B cell (primary cell): ENCODE measurements at regions not wholly inside any gene's neighbourhood (a gene's known extent, or its start where the extent isn't known, plus 50 kb on each side); places are given as distances from the start of the nearest gene placed in this dataset.

Experiments used
- ATAC-seq: fragments of 200-7000 bp; cut with Tn5 transposase; one replicate; pipeline ENCODE4 v1.10.0; 2021; ENCODE audit warnings: low read depth, mild to moderate bottlenecking, moderate number of reproducible peaks, moderate library complexity
- CTCF ChIA-PET: fragments of 350-600 bp; sonication (Branson Sonifier 250); formaldehyde crosslinking; loops from one replicate; lab custom pipeline; 2021; ENCODE audit warnings: antibody characterized with exemption, inconsistent platforms; lab: Charles Lee
- POLR2A ChIA-PET: fragments of 350-600 bp; sonication (Branson Sonifier 250); formaldehyde crosslinking; loops from one replicate; lab custom pipeline; 2021; ENCODE audit warnings: antibody characterized with exemption; lab: Charles Lee
- DNase-seq: peaks from one replicate; pipeline ENCODE4 v3.0.0; 2013
- H2AFZ ChIP-seq: 2 replicates; pipeline ENCODE4 v1.6.1; 2012; ENCODE audit warnings: mild to moderate bottlenecking, low read depth, low read length; ENCODE audit not compliant: insufficient read depth, poor library complexity, severe bottlenecking
- H3K27ac ChIP-seq, 2 donors: 1 replicate in 1 of 2; 2 replicates in 1 of 2; pipeline ENCODE4 v1.5.1; 2012 to 2013; ENCODE audit warnings: low read length in 2 of 2, mild to moderate bottlenecking in 2 of 2, moderate library complexity in 1 of 2
- H3K27me3 ChIP-seq, 4 experiments: fragments of 200-600 bp in 1 of 4; sonication (generic) in 1 of 4; replicated peaks in 1 of 4; 1 replicate in 2 of 4; 2 replicates in 2 of 4; pipeline versions ENCODE4 v1.6.1 to v1.7.0; 2013 to 2016; ENCODE audit warnings: low read length in 3 of 4, mild to moderate bottlenecking in 2 of 4, mixed read lengths in 1 of 4, moderate library complexity in 1 of 4; ENCODE audit not compliant: insufficient read depth in 4 of 4, control insufficient read depth in 3 of 4; ENCODE audit errors: control extremely low read depth in 1 of 4
- H3K36me3 ChIP-seq, 2 experiments: replicated peaks in 1 of 2; 1 replicate in 1 of 2; 2 replicates in 1 of 2; pipeline versions ENCODE4 v1.6.1 to v1.7.1; 2013; ENCODE audit warnings: low read length in 1 of 2; ENCODE audit not compliant: insufficient read depth in 2 of 2, control insufficient read depth in 1 of 2; ENCODE audit errors: control extremely low read depth in 1 of 2, extremely low read depth in 1 of 2
- H3K4me1 ChIP-seq, 2 donors: fragments of 200-600 bp in 1 of 2; sonication (generic) in 1 of 2; 1 replicate in 1 of 2; 2 replicates in 1 of 2; pipeline versions ENCODE4 v1.5.1 to v1.6.1; 2013 to 2017; ENCODE audit warnings: low read length in 2 of 2; ENCODE audit not compliant: control insufficient read depth in 2 of 2, insufficient read depth in 2 of 2
- H3K4me2 ChIP-seq: replicated peaks from 2 replicates; pipeline ENCODE3; 2012; ENCODE audit warnings: mild to moderate bottlenecking, low read depth, low read length; ENCODE audit not compliant: poor library complexity, severe bottlenecking
- H3K4me3 ChIP-seq, 5 experiments: fragments of 200-600 bp in 1 of 5; sonication (generic) in 1 of 5; 1 replicate in 3 of 5; 2 replicates in 2 of 5; pipeline versions ENCODE4 v1.5.1 to v1.7.0; 2011 to 2016; ENCODE audit warnings: low read length in 4 of 5, mild to moderate bottlenecking in 4 of 5, low read depth in 2 of 5, control low read depth in 1 of 5, moderate library complexity in 1 of 5; ENCODE audit not compliant: insufficient read depth in 1 of 5; ENCODE audit errors: control extremely low read depth in 1 of 5, extremely low read depth in 1 of 5
- H3K79me2 ChIP-seq: fragments of 200-600 bp; sonication (generic); one replicate; pipeline ENCODE4 v1.6.0; 2016; ENCODE audit warnings: low read length; ENCODE audit not compliant: control insufficient read depth, insufficient read depth
- H3K9ac ChIP-seq: fragments of 200-600 bp; sonication (generic); 2 replicates; pipeline ENCODE4 v1.6.1; 2017; ENCODE audit warnings: mild to moderate bottlenecking, low read length, moderate library complexity
- H3K9me3 ChIP-seq, 3 donors: one replicate each; pipeline versions ENCODE4 v1.6.1 to v1.7.1; 2013; ENCODE audit warnings: low read length in 2 of 3; ENCODE audit not compliant: control insufficient read depth in 2 of 3, insufficient read depth in 1 of 3; ENCODE audit errors: control extremely low read depth in 1 of 3
- H4K20me1 ChIP-seq: 2 replicates; pipeline ENCODE4 v1.6.0; 2012; ENCODE audit warnings: mild to moderate bottlenecking, low read length; ENCODE audit not compliant: insufficient read depth, control insufficient read depth, poor library complexity, severe bottlenecking
- H3K27ac Mint-ChIP-seq: one replicate; pipeline ENCODE4 v1.8.0; 2021; ENCODE audit warnings: mixed read lengths
- H3K27me3 Mint-ChIP-seq: one replicate; pipeline ENCODE4 v1.8.0; 2021; ENCODE audit warnings: mixed read lengths
- H3K4me1 Mint-ChIP-seq: one replicate; pipeline ENCODE4 v1.8.0; 2021; ENCODE audit warnings: mixed read lengths
- H3K4me3 Mint-ChIP-seq: one replicate; pipeline ENCODE4 v1.8.0; 2021; ENCODE audit warnings: mixed read lengths
- H3K9me3 Mint-ChIP-seq: one replicate; pipeline ENCODE4 v1.8.0; 2022; ENCODE audit warnings: mixed read lengths; ENCODE audit not compliant: insufficient read depth
- CTCF ChIP-seq: fragments of 200-600 bp; IDR thresholded peaks from one replicate; pipeline ENCODE4 v1.8.0; 2022; ENCODE audit warnings: antibody characterized with exemption, mild to moderate bottlenecking
- EZH2 ChIP-seq: IDR thresholded peaks from 2 replicates; pipeline ENCODE4 v1.6.1; 2012; ENCODE audit warnings: borderline replicate concordance, low read depth, mild to moderate bottlenecking, moderate library complexity, low read length; ENCODE audit not compliant: insufficient read depth, poor library complexity, severe bottlenecking
- WGBS: methylation state at CpG from one replicate; pipeline ENCODE4 v1.1.5; 2013; ENCODE audit warnings: missing lambda C conversion rate; ENCODE audit not compliant: insufficient coverage; 5-methylcytosine and 5-hydroxymethylcytosine counted together
- intact Hi-C: fragments of 100-400 bp; cut with micrococcal nuclease; formaldehyde crosslinking; loops from one replicate; pipeline ENCODE4 v1.10.0; 2022

- no peak overlapping the region for H3K4me2 ChIP-seq
- Mint-ChIP-seq H3K27me3 (no peaks in the 10 kb centered on the region), H3K9me3 (no peaks in the 10 kb centered on the region), H3K4me3 (no peak overlapping the region), H3K4me1 (no peaks in the 10 kb centered on the region), H3K27ac (no peak overlapping the region)
- H4K20me1 ChIP-seq: no peaks in the 10 kb centered on the region
- ATAC-seq (no peak), DNase-seq (no peak)
- H2AFZ ChIP-seq: no peak overlapping the region
- no peak for TF ChIP-seq CTCF
- TF ChIP-seq EZH2: no peak
- H3K4me3 ChIP-seq: no peak overlapping the region
- H3K4me1 ChIP-seq: no peaks in the 10 kb centered on the region
- ChIA-PET POLR2A (no interaction called here), CTCF (no interaction called here)
- no peaks in the 10 kb centered on the region for H3K36me3 ChIP-seq
- intact Hi-C loops: no loop called here
- no peaks in the 10 kb centered on the region for H3K79me2 ChIP-seq
- H3K9ac ChIP-seq: no peak overlapping the region
- H3K27ac ChIP-seq: no peak overlapping the region
- H3K9me3 ChIP-seq: no peaks in the 10 kb centered on the region
- no peaks in the 10 kb centered on the region for H3K27me3 ChIP-seq
- WGBS: 31% methylated on average over 1 of the region's 3 CpGs
These were observed 120.2 kb upstream of the GK2 start for GRCh38 chr4:79528241-79528706.

- no peaks in the 10 kb centered on the region for H3K36me3 ChIP-seq
- Mint-ChIP-seq H3K27ac (no peak overlapping the region), H3K9me3 (no peaks in the 10 kb centered on the region), H3K4me1 (no peaks in the 10 kb centered on the region), H3K27me3 (no peaks in the 10 kb centered on the region), H3K4me3 (no peak overlapping the region)
- H3K9me3 ChIP-seq: no peaks in the 10 kb centered on the region
- no peak overlapping the region for H2AFZ ChIP-seq
- no peaks in the 10 kb centered on the region for H4K20me1 ChIP-seq
- DNase-seq (no peak), ATAC-seq (no peak)
- CTCF ChIA-PET: no interaction called here
- H3K27me3 ChIP-seq: no peaks in the 10 kb centered on the region
- H3K79me2 ChIP-seq: no peaks in the 10 kb centered on the region
- WGBS: 97% methylated on average over 12 of the region's 15 CpGs
- no peak for TF ChIP-seq EZH2
- TF ChIP-seq CTCF: no peak
- H3K4me3 ChIP-seq: no peak overlapping the region
- intact Hi-C loops: no loop called here
- no peak overlapping the region for H3K4me2 ChIP-seq
- no peaks in the 10 kb centered on the region for H3K4me1 ChIP-seq
- H3K27ac ChIP-seq: no peak overlapping the region
- POLR2A ChIA-PET: no interaction called here
- no peak overlapping the region for H3K9ac ChIP-seq
These were observed 118.9 kb upstream of the GK2 start for GRCh38 chr4:79526641-79527565.
